ENCODE measurements at regions not wholly inside any gene's neighbourhood (a gene's known extent, or its start where the extent isn't known, plus 50 kb on each side); places are given as distances from the start of the nearest gene placed in this dataset.

DNA sequence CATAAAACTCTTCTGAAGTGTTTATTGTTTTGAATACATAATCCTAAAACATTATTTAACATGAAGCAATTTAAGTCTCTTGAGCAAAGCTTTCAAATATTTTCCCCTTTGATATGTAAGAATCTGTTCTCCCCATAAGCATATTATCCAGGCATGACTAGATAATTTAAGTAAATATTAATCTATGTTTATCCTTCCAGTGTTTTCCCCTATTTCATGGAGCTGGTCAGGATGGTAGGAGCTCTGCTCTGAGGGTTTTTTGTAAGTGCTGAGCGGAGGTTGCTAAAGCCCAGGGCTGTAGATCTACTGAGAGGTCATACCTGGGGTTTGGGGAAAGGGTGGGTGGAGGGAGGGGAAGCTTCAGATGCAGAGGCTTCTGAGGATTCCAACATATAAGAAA is 258.9 kb upstream of the SFRP2 start:
- ChIA-PET CTCF (interaction anchor here (1.2 kb wide), 1 partner anchor 9 kb away, joined by 3 read pairs; no protein-coding TSS in a partner anchor), RAD21 (ENCODE audit: unreplicated experiment) (no interaction called here), POLR2A (no interaction called here), SMC1A (ENCODE audit: uncharacterized antibody, unreplicated experiment) (no interaction called here)
- H3K79me2 ChIP-seq (ENCODE audit: control insufficient read depth, insufficient read depth, low read length) = no peaks in the 10 kb centered on the region
- H3K36me3 ChIP-seq (ENCODE audit: control insufficient read depth in 2 of 2, insufficient read depth in 2 of 2, low read length in 1 of 2) = no peaks in the 10 kb centered on the region
- H3K4me1 ChIP-seq (ENCODE audit: control insufficient read depth, insufficient read depth, low read length) = no peaks in the 10 kb centered on the region
- ATAC-seq = no peak
- H3K4me3 ChIP-seq = no peak overlapping the region
- BruUV-seq (replicated peaks) = no TSS peak
- DNase-seq (ENCODE audit: low read depth, low spot score) = no peak
- H3K27ac ChIP-seq (ENCODE audit: control insufficient read depth, insufficient read depth) = no peak overlapping the region
- no peak for FAIRE-seq
- no peaks in the 10 kb centered on the region for H3K9me3 ChIP-seq (replicated peaks; ENCODE audit: control insufficient read depth, insufficient read depth, low read length)
- no peaks in the 10 kb centered on the region; a peak in 1 of 4 replicates for H3K27me3 ChIP-seq (replicated peaks in 1 of 2; ENCODE audit: control insufficient read depth in 2 of 2, insufficient read depth in 2 of 2, low read length in 1 of 2)
- no peak overlapping the region for H3K4me2 ChIP-seq (ENCODE audit: control insufficient read depth, insufficient read depth)
- intact Hi-C loops (cut with micrococcal nuclease; ENCODE audit: unreplicated experiment) (no loop called here), in situ Hi-C loops (cut with MboI) (no loop called here)
- WGBS (ENCODE audit: insufficient coverage, insufficient replicate concordance, low lambda C conversion rate, missing lambda C conversion rate) = 0% methylated on average over 1 of the region's 1 CpG
- no peaks in the 10 kb centered on the region for H4K20me1 ChIP-seq (ENCODE audit: control insufficient read depth, insufficient read depth)
- H3K9ac ChIP-seq (ENCODE audit: control insufficient read depth, insufficient read depth, low read length) = no peak overlapping the region
- TF ChIP-seq MXI1 (IDR thresholded peaks at IDR 0.05; ENCODE audit: low read depth, low read length) (no peak), IKZF2 (IDR thresholded peaks at IDR 0.05) (no peak), SUZ12 (IDR thresholded peaks at IDR 0.05; ENCODE audit: unreplicated experiment) (no peak), EED (IDR thresholded peaks at IDR 0.05; ENCODE audit: low read depth) (no peak), PAX5 (IDR thresholded peaks at IDR 0.05; ENCODE audit: borderline replicate concordance, low read depth, low read length) (no peak), E2F8 (IDR thresholded peaks at IDR 0.05; ENCODE audit: low read depth, partially characterized antibody) (no peak), SMAD5 (IDR thresholded peaks at IDR 0.05; ENCODE audit: low read depth) (no peak), YY1 (IDR thresholded peaks at IDR 0.05; ENCODE audit: low read depth, low read length) (no peak), TARDBP (IDR thresholded peaks at IDR 0.05; ENCODE audit: borderline replicate concordance) (no peak), HDAC2 (IDR thresholded peaks at IDR 0.05) (no peak), ATF7 (IDR thresholded peaks at IDR 0.05; ENCODE audit: low read depth) (no peak), ZNF274 (IDR thresholded peaks at IDR 0.05; ENCODE audit: insufficient read depth, insufficient read length) (no peak), NFYA (IDR thresholded peaks at IDR 0.05; ENCODE audit: borderline replicate concordance, low read depth, low read length) (no peak), IKZF1 (conservative IDR thresholded peaks at IDR 0.05) (no peak), ATF3 (IDR thresholded peaks at IDR 0.05; ENCODE audit: borderline replicate concordance, extremely low read depth, low read depth, low read length) (no peak), HDGF (IDR thresholded peaks at IDR 0.05) (no peak), USF1 (IDR thresholded peaks at IDR 0.05; ENCODE audit: borderline replicate concordance, extremely low read length, insufficient read depth, low read depth, low read length) (no peak), SRF (IDR thresholded peaks at IDR 0.05; ENCODE audit: low read depth in 2 of 2, low read length in 2 of 2) (no peak), MYB (IDR thresholded peaks at IDR 0.05; ENCODE audit: borderline replicate concordance, low read depth, low read length) (no peak)
- H2AFZ ChIP-seq (ENCODE audit: control insufficient read depth, low read depth, low read length) = no peak overlapping the region
